Neural cell (in vitro differentiated cells): ENCODE measurements at regions not wholly inside any gene's neighbourhood (a gene's known extent, or its start where the extent isn't known, plus 50 kb on each side); places are given as distances from the start of the nearest gene placed in this dataset.

Experiments
- H2AFZ ChIP-seq: fragments of 200-600, 300-800 bp; sonication (generic), shearing (Covaris generic); 2 replicates; pipeline ENCODE4 v1.6.0; 2014; ENCODE audit warnings: low read depth, mild to moderate bottlenecking, antibody characterized with exemption, low read length, moderate library complexity
- H3F3A ChIP-seq: fragments of 200-600 bp; shearing (Covaris generic); 2 replicates; pipeline ENCODE4 v1.6.1; 2016; ENCODE audit warnings: mild to moderate bottlenecking, moderate library complexity, mixed read lengths, antibody characterized with exemption, low read length; ENCODE audit not compliant: insufficient read depth, poor library complexity, severe bottlenecking
- H3K27ac ChIP-seq: fragments of 200-600, 300-800 bp; sonication (generic), shearing (Covaris generic); 2 replicates; pipeline ENCODE4 v1.5.1; 2014; ENCODE audit warnings: mild to moderate bottlenecking, low read length, moderate library complexity
- H3K27me3 ChIP-seq: fragments of 300-800, 200-600 bp; sonication (generic), shearing (Covaris generic); 2 replicates; pipeline ENCODE4 v1.6.0; 2014; ENCODE audit warnings: mild to moderate bottlenecking, low read depth, low read length, moderate library complexity; ENCODE audit not compliant: insufficient read depth
- H3K36me3 ChIP-seq: fragments of 300-800, 200-600 bp; sonication (generic), shearing (Covaris generic); 2 replicates; pipeline ENCODE4 v1.5.1; 2014; ENCODE audit warnings: mild to moderate bottlenecking, antibody characterized with exemption, low read length, moderate library complexity; ENCODE audit not compliant: insufficient read depth
- H3K4me2 ChIP-seq: fragments of 300-800, 200-600 bp; sonication (generic), shearing (Covaris generic); 2 replicates; pipeline ENCODE4 v1.6.0; 2014; ENCODE audit warnings: mild to moderate bottlenecking, low read length
- H3K4me3 ChIP-seq: fragments of 300-800, 200-600 bp; sonication (generic), shearing (Covaris generic); 2 replicates; pipeline ENCODE4 v1.5.1; 2014; ENCODE audit warnings: mild to moderate bottlenecking, low read length, moderate library complexity
- H3K79me2 ChIP-seq: fragments of 200-600 bp; shearing (Covaris generic); replicated peaks from 2 replicates; pipeline ENCODE4 v1.6.0; 2014; ENCODE audit warnings: mild to moderate bottlenecking, low read length, moderate library complexity; ENCODE audit not compliant: insufficient read depth
- H3K9ac ChIP-seq: fragments of 300-800, 200-600 bp; sonication (generic), shearing (Covaris generic); 2 replicates; pipeline ENCODE4 v1.6.1; 2016; ENCODE audit warnings: mild to moderate bottlenecking, low read length, mixed read lengths
- H3K9me2 ChIP-seq: fragments of 200-600 bp; shearing (Covaris generic); 2 replicates; pipeline ENCODE4 v1.6.1; 2016; ENCODE audit warnings: mild to moderate bottlenecking, low read length, mixed read lengths; ENCODE audit not compliant: insufficient read depth
- H3K9me3 ChIP-seq: fragments of 200-600, 300-800 bp; sonication (generic), shearing (Covaris generic); 2 replicates; pipeline ENCODE4 v1.6.1; 2016; ENCODE audit warnings: mild to moderate bottlenecking, mixed run types, low read length, moderate library complexity, mixed read lengths
- H4K20me1 ChIP-seq: fragments of 200-600 bp; shearing (Covaris generic); 2 replicates; pipeline ENCODE4 v1.6.1; 2016; ENCODE audit warnings: mild to moderate bottlenecking, mixed run types; ENCODE audit not compliant: insufficient read depth
- CTCF ChIP-seq: fragments of 450-650 bp; IDR thresholded peaks from 2 replicates; pipeline ENCODE4 v1.5.1; 2014; ENCODE audit warnings: antibody characterized with exemption, mild to moderate bottlenecking, moderate library complexity; ENCODE audit not compliant: poor library complexity, severe bottlenecking
- EP300 ChIP-seq: fragments of 450-650 bp; conservative IDR thresholded peaks from 2 replicates; pipeline ENCODE4 v1.6.1; 2014; ENCODE audit warnings: antibody characterized with exemption, mild to moderate bottlenecking, moderate library complexity; ENCODE audit not compliant: poor library complexity, severe bottlenecking
- EZH2 ChIP-seq: fragments of 200-600, 300-800 bp; shearing (Covaris generic), sonication (generic); IDR thresholded peaks from 2 replicates; pipeline ENCODE4 v1.6.1; 2014; ENCODE audit warnings: antibody characterized with exemption, low read length, borderline replicate concordance, mild to moderate bottlenecking; ENCODE audit not compliant: insufficient read depth, poor library complexity, severe bottlenecking
- MXI1 ChIP-seq: fragments of 450-650 bp; conservative IDR thresholded peaks from 2 replicates; pipeline ENCODE4 v1.6.1; 2014; ENCODE audit warnings: antibody characterized with exemption, mild to moderate bottlenecking; ENCODE audit not compliant: poor library complexity, severe bottlenecking
- POLR2AphosphoS5 ChIP-seq: IDR thresholded peaks from 2 replicates; pipeline ENCODE4 v1.6.1; 2012
- RAD21 ChIP-seq: fragments of 450-650 bp; conservative IDR thresholded peaks from 2 replicates; pipeline ENCODE4 v1.6.1; 2014; ENCODE audit warnings: antibody characterized with exemption, mild to moderate bottlenecking, moderate library complexity
- REST ChIP-seq: IDR thresholded peaks from 2 replicates; pipeline ENCODE4 v1.6.1; 2012; ENCODE audit warnings: borderline replicate concordance
- SMC3 ChIP-seq: fragments of 450-650 bp; conservative IDR thresholded peaks from 2 replicates; pipeline ENCODE4 v1.6.1; 2014; ENCODE audit warnings: antibody characterized with exemption, mild to moderate bottlenecking, moderate library complexity; ENCODE audit not compliant: poor library complexity
- TAF1 ChIP-seq: IDR thresholded peaks from 2 replicates; pipeline ENCODE4 v1.6.1; 2012; ENCODE audit warnings: low read depth

GRCh38 chr16:9683677-9684076 is 498.6 kb downstream of the GRIN2A start:
- H3F3A ChIP-seq = no peaks in the 10 kb centered on the region
- no peak overlapping the region for H2AFZ ChIP-seq
- H3K4me3 ChIP-seq = no peak overlapping the region
- H4K20me1 ChIP-seq = no peaks in the 10 kb centered on the region
- H3K9me3 ChIP-seq = no peaks in the 10 kb centered on the region
- H3K79me2 ChIP-seq = no peaks in the 10 kb centered on the region
- TF ChIP-seq POLR2AphosphoS5 (no peak), REST (no peak)
- no peaks in the 10 kb centered on the region for H3K9me2 ChIP-seq
- H3K9ac ChIP-seq = no peak overlapping the region
- no peak overlapping the region for H3K27ac ChIP-seq
- H3K4me2 ChIP-seq = no peak overlapping the region
- no peaks in the 10 kb centered on the region for H3K36me3 ChIP-seq
- H3K27me3 ChIP-seq = no peaks in the 10 kb centered on the region

GRCh38 chr16:9687737-9688319 is 494.4 kb downstream of the GRIN2A start:
- Histone ChIP-seq H3K36me3 (no peaks in the 10 kb centered on the region), H3K9me2 (no peaks in the 10 kb centered on the region), H3K4me2 (no peak overlapping the region), H3K79me2 (no peaks in the 10 kb centered on the region), H3K9ac (no peak overlapping the region), H3K4me3 (no peak overlapping the region), H2AFZ (no peak overlapping the region), H3K27ac (no peak overlapping the region), H3K27me3 (no peaks in the 10 kb centered on the region), H3K9me3 (no peaks in the 10 kb centered on the region), H4K20me1 (no peaks in the 10 kb centered on the region), H3F3A (no peaks in the 10 kb centered on the region)
- TF ChIP-seq REST = no peak
- TF ChIP-seq EZH2 = no peak
- TF ChIP-seq EP300 = no peak
- TF ChIP-seq TAF1 = no peak
- TF ChIP-seq CTCF = no peak
- TF ChIP-seq RAD21 = no peak
- TF ChIP-seq SMC3 = no peak
- TF ChIP-seq POLR2AphosphoS5 = no peak
- no peak for TF ChIP-seq MXI1
